OCI-LY7 (cell line): ENCODE measurements at regions not wholly inside any gene's neighbourhood (a gene's known extent, or its start where the extent isn't known, plus 50 kb on each side); places are given as distances from the start of the nearest gene placed in this dataset.
"Not testable (repeated sequence)": the region's sequence is repeated elsewhere in the genome, so short reads cannot be mapped to it uniquely, and the experiment has no call there.

Experiments
- BruUV-seq: library from RNA; stranded (reverse); fragments of 400-500 nt; replicated peaks from 2 replicates; lab custom pipeline; 2021; lab: Mats Ljungman, UMichigan
- CTCF ChIA-PET: fragments of 300-600 bp; sonication (Branson Sonifier 250); formaldehyde crosslinking; loops from one replicate; lab custom pipeline; 2022; ENCODE audit warnings: antibody characterized with exemption; ENCODE audit not compliant: unreplicated experiment; lab: Charles Lee
- POLR2A ChIA-PET: fragments of 300-600 bp; sonication (Branson Sonifier 250); formaldehyde crosslinking; loops from one replicate; lab custom pipeline; 2022; ENCODE audit warnings: antibody characterized with exemption; lab: Charles Lee
- DNase-seq: peaks from one replicate; pipeline ENCODE4 v3.0.0-alpha.2; 2015; ENCODE audit warnings: low spot score
- H2AFZ ChIP-seq: fragments of 200-600 bp; sonication (generic), shearing (Covaris generic); 2 replicates; pipeline ENCODE4 v1.6.1; 2014; ENCODE audit warnings: mild to moderate bottlenecking, antibody characterized with exemption, low read length, moderate library complexity
- H3K27ac ChIP-seq: fragments of 200-600 bp; sonication (generic); 2 replicates; pipeline ENCODE4 v1.5.1; 2014; ENCODE audit warnings: mixed run types, low read depth, mild to moderate bottlenecking, moderate library complexity, low read length, inconsistent platforms; ENCODE audit not compliant: poor library complexity, severe bottlenecking
- H3K36me3 ChIP-seq: fragments of 200-600 bp; sonication (generic); 2 replicates; pipeline ENCODE4 v1.6.1; 2014; ENCODE audit warnings: mild to moderate bottlenecking, antibody characterized with exemption, low read length, moderate library complexity, mixed read lengths; ENCODE audit not compliant: insufficient read depth
- H3K4me1 ChIP-seq: fragments of 200-600 bp; sonication (generic); 2 replicates; pipeline ENCODE4 v1.5.1; 2014; ENCODE audit warnings: mild to moderate bottlenecking, low read length; ENCODE audit not compliant: insufficient read depth, poor library complexity, severe bottlenecking
- H3K4me2 ChIP-seq: fragments of 200-600 bp; sonication (generic); 2 replicates; pipeline ENCODE4 v1.6.1; 2014; ENCODE audit warnings: mild to moderate bottlenecking, low read length
- H3K4me3 ChIP-seq: fragments of 200-600 bp; sonication (generic); 2 replicates; pipeline ENCODE4 v1.5.1; 2014; ENCODE audit warnings: mild to moderate bottlenecking, low read depth, low read length; ENCODE audit not compliant: poor library complexity, severe bottlenecking
- H3K79me2 ChIP-seq: fragments of 200-600 bp; sonication (generic); 2 replicates; pipeline ENCODE4 v1.6.1; 2016; ENCODE audit warnings: low read depth, mild to moderate bottlenecking, low read length, moderate library complexity, mixed read lengths; ENCODE audit not compliant: insufficient read depth
- H3K9me2 ChIP-seq: fragments of 200-600 bp; sonication (generic); 2 replicates; pipeline ENCODE4 v1.6.1; 2016; ENCODE audit warnings: mild to moderate bottlenecking, low read length, mixed read lengths; ENCODE audit not compliant: insufficient read depth
- H3K9me3 ChIP-seq: fragments of 200-600 bp; sonication (generic); 2 replicates; pipeline ENCODE4 v1.6.1; 2014; ENCODE audit warnings: mild to moderate bottlenecking, mixed run types, low read length, mixed read lengths
- H4K20me1 ChIP-seq: fragments of 200-600 bp; sonication (generic); 2 replicates; pipeline ENCODE4 v1.6.1; 2014; ENCODE audit warnings: mild to moderate bottlenecking, antibody characterized with exemption, low read length, moderate library complexity, mixed read lengths; ENCODE audit not compliant: insufficient read depth
- CTCF ChIP-seq: fragments of 200-600 bp; sonication (generic); conservative IDR thresholded peaks from 2 replicates; pipeline ENCODE4 v1.5.1; 2014; ENCODE audit warnings: mild to moderate bottlenecking, antibody characterized with exemption, low read length, moderate library complexity, mixed read lengths
- EZH2phosphoT487 ChIP-seq: fragments of 200-600 bp; sonication (generic); IDR thresholded peaks from 2 replicates; pipeline ENCODE4 v1.6.1; 2018; ENCODE audit warnings: low read depth, borderline replicate concordance, mild to moderate bottlenecking, mixed run types, antibody characterized with exemption, low read length, moderate library complexity, mixed read lengths
- intact Hi-C: fragments of 100-400 bp; cut with micrococcal nuclease; formaldehyde crosslinking; loops from one replicate; pipeline ENCODE4 v1.10.0; 2022; ENCODE audit not compliant: unreplicated experiment

GRCh38 chrX:896256-896655 is 265.7 kb downstream of the SHOX start:
- no peak for DNase-seq
- H3K27ac ChIP-seq: no peak overlapping the region
- no peaks in the 10 kb centered on the region for H3K9me2 ChIP-seq
- no peaks in the 10 kb centered on the region for H3K36me3 ChIP-seq
- no peak overlapping the region for H3K4me2 ChIP-seq
- no peak overlapping the region for H3K4me3 ChIP-seq
- H2AFZ ChIP-seq: no peak overlapping the region
- no TSS peak for BruUV-seq
- no peaks in the 10 kb centered on the region for H3K79me2 ChIP-seq
- no peaks in the 10 kb centered on the region for H3K4me1 ChIP-seq
- no peaks in the 10 kb centered on the region for H3K9me3 ChIP-seq
- no peaks in the 10 kb centered on the region for H4K20me1 ChIP-seq
- TF ChIP-seq CTCF: no peak
- no peak for TF ChIP-seq EZH2phosphoT487
- CTCF ChIA-PET: no interaction called here
- intact Hi-C loops: no loop called here
- POLR2A ChIA-PET: no interaction called here

- no peak for TF ChIP-seq EZH2phosphoT487
Measured at GRCh38 chrX:889966-890651, 259.5 kb downstream of the SHOX start.

GRCh38 chrX:887724-888123 is 257.1 kb downstream of the SHOX start:
- DNase-seq, H3K4me2 ChIP-seq, H3K27ac ChIP-seq, H3K4me1 ChIP-seq, BruUV-seq, POLR2A ChIA-PET, H3K4me3 ChIP-seq, H2AFZ ChIP-seq, H3K79me2 ChIP-seq, H4K20me1 ChIP-seq, intact Hi-C loops, CTCF ChIA-PET, H3K9me2 ChIP-seq, H3K36me3 ChIP-seq: not testable (repeated sequence)
- peaks cover 17% of the 10 kb centered on the region; the same call in 1 of the 2 replicates for H3K9me3 ChIP-seq

More at GRCh38 chrX:889966-890651, 259.5 kb downstream of the SHOX start:
- CTCF ChIA-PET: no interaction called here
- no peak for DNase-seq
- Histone ChIP-seq H3K9me2 (no peaks in the 10 kb centered on the region), H3K4me2 (no peak overlapping the region), H3K4me3 (no peak overlapping the region), H3K36me3 (no peaks in the 10 kb centered on the region), H4K20me1 (no peaks in the 10 kb centered on the region), H3K4me1 (no peaks in the 10 kb centered on the region), H3K9me3 (peaks cover 17% of the 10 kb centered on the region; the same call in 1 of the 2 replicates), H3K79me2 (no peaks in the 10 kb centered on the region), H3K27ac (no peak overlapping the region), H2AFZ (no peak overlapping the region)
- intact Hi-C loops: no loop called here
- no TSS peak for BruUV-seq
- POLR2A ChIA-PET: no interaction called here

GRCh38 chrX:883588-883987 is 253.0 kb downstream of the SHOX start:
- TF ChIP-seq EZH2phosphoT487 (no peak), CTCF (no peak)
- DNase-seq: no peak
- Histone ChIP-seq H3K9me2 (no peaks in the 10 kb centered on the region), H2AFZ (no peak overlapping the region), H3K4me3 (no peak overlapping the region), H3K9me3 (no peaks in the 10 kb centered on the region), H3K79me2 (no peaks in the 10 kb centered on the region), H4K20me1 (no peaks in the 10 kb centered on the region), H3K36me3 (no peaks in the 10 kb centered on the region), H3K4me1 (no peaks in the 10 kb centered on the region), H3K4me2 (no peak overlapping the region), H3K27ac (no peak overlapping the region)
- POLR2A ChIA-PET: no interaction called here
- CTCF ChIA-PET: no interaction called here
- BruUV-seq: no TSS peak
- intact Hi-C loops: no loop called here

GRCh38 chrX:879756-880698 is 249.4 kb downstream of the SHOX start:
- H3K36me3 ChIP-seq, BruUV-seq, POLR2A ChIA-PET, H3K27ac ChIP-seq, CTCF ChIA-PET, H3K9me3 ChIP-seq, H3K79me2 ChIP-seq, H3K4me2 ChIP-seq, H4K20me1 ChIP-seq, H3K9me2 ChIP-seq, H3K4me1 ChIP-seq, H3K4me3 ChIP-seq, H2AFZ ChIP-seq, intact Hi-C loops: not testable (repeated sequence)
- DNase-seq: peak; percentile 3
